A673 (cell line): ENCODE measurements at regions not wholly inside any gene's neighbourhood (a gene's known extent, or its start where the extent isn't known, plus 50 kb on each side); places are given as distances from the start of the nearest gene placed in this dataset.

Experiments used
- CTCF ChIP-seq: fragments of 300-800, 200-600 bp; sonication (generic); conservative IDR thresholded peaks from 2 replicates; pipeline ENCODE4 v1.5.1; 2017; ENCODE audit warnings: low read depth, mild to moderate bottlenecking, antibody characterized with exemption, low read length, moderate library complexity, mixed read lengths
- EZH2 ChIP-seq: fragments of 200-600 bp; sonication (generic); IDR thresholded peaks from 2 replicates; pipeline ENCODE4 v1.6.1; 2017; ENCODE audit warnings: borderline replicate concordance, low read depth, mild to moderate bottlenecking, mixed read lengths, antibody characterized with exemption, low read length; ENCODE audit not compliant: poor library complexity, severe bottlenecking

DNA sequence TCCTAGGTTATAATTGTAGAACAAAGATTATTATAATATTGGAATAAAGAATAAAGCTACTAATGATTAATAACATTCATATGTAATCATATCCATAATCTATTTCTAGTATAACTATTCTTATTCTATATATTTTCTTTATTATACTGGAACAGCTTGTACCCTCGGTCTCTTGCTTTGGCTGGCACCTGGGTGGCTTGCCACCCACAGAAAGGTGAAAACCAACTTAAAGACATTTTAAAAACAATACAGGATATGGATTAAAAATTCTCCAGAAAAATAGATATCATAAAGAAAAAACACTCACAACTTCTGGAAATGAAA, 80.0 kb upstream of the PRRC2C start:
- TF ChIP-seq CTCF: no peak
- no peak for TF ChIP-seq EZH2
